ENCODE measurements at regions not wholly inside any gene's neighbourhood (a gene's known extent, or its start where the extent isn't known, plus 50 kb on each side); places are given as distances from the start of the nearest gene placed in this dataset.

GRCh38 chr4:130995988-130996387 is 1900.0 kb downstream of the C4orf33 start:
- TF ChIP-seq POLR2A (IDR thresholded peaks at IDR 0.05) (no peak), CTCF (IDR thresholded peaks at IDR 0.05) (no peak)

All from testis (tissue), 2 donors.